ENCODE measurements at regions not wholly inside any gene's neighbourhood (a gene's known extent, or its start where the extent isn't known, plus 50 kb on each side); places are given as distances from the start of the nearest gene placed in this dataset.

DNA sequence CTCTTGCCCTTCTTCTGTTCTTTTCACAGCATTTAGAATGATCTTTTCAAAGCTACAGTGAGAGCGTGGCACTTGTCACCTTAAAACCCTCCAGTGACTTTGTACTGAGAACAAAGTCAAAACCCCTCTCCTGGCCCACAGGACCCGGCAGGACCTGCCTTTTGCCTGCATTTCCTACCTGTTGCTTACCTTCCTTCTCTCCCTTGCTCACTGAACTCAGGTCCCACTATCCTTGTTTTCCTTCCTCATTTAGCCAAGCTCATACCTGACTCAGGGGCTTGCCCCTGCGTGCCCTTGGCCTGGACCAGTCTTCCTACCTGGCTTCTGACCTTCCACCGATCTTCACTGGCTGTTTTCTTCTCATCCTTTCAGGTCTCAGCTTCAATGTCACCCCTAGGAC lies 112.3 kb upstream of the PRMT8 start:
- TF ChIP-seq, protein P1, sequence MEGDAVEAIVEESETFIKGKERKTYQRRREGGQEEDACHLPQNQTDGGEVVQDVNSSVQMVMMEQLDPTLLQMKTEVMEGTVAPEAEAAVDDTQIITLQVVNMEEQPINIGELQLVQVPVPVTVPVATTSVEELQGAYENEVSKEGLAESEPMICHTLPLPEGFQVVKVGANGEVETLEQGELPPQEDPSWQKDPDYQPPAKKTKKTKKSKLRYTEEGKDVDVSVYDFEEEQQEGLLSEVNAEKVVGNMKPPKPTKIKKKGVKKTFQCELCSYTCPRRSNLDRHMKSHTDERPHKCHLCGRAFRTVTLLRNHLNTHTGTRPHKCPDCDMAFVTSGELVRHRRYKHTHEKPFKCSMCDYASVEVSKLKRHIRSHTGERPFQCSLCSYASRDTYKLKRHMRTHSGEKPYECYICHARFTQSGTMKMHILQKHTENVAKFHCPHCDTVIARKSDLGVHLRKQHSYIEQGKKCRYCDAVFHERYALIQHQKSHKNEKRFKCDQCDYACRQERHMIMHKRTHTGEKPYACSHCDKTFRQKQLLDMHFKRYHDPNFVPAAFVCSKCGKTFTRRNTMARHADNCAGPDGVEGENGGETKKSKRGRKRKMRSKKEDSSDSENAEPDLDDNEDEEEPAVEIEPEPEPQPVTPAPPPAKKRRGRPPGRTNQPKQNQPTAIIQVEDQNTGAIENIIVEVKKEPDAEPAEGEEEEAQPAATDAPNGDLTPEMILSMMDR (IDR thresholded peaks at IDR 0.05): no peak
- no peak for TF ChIP-seq ZFX (IDR thresholded peaks at IDR 0.05; ENCODE audit: borderline replicate concordance)

All from 22Rv1 (cell line).